A549 (cell line): ENCODE measurements at regions not wholly inside any gene's neighbourhood (a gene's known extent, or its start where the extent isn't known, plus 50 kb on each side); places are given as distances from the start of the nearest gene placed in this dataset.

Source experiments
- ATAC-seq, 2 experiments: fragments of 200-7000 bp in 1 of 2; fragments of >200 bp in 1 of 2; cut with Nextera tagmentation in 1 of 2; cut with Tn5 transposase in 1 of 2; 3 replicates each; pipeline versions ENCODE4 v1.8.0 to v1.9.1; 2018 to 2020; ENCODE audit warnings: mild to moderate bottlenecking in 1 of 2, moderate library complexity in 1 of 2
- CTCF ChIA-PET: fragments of 300-600 bp; sonication (Branson Sonifier 250); formaldehyde crosslinking; extraction: SDS; loops from one replicate; lab custom pipeline; 2021; ENCODE audit warnings: antibody characterized with exemption, inconsistent platforms; lab: Yijun Ruan, JAX
- POLR2A ChIA-PET: fragments of 350-600 bp; formaldehyde crosslinking; extraction: SDS; loops from one replicate; lab custom pipeline; 2021; ENCODE audit warnings: antibody characterized with exemption, inconsistent platforms; lab: Yijun Ruan, JAX
- DNase-seq, 2 experiments: peaks; one replicate each; pipeline versions ENCODE4 v3.0.0 to v3.0.0-alpha.2; 2011 to 2016; ENCODE audit warnings: low read depth in 1 of 2, low spot score in 1 of 2
- FAIRE-seq: peaks from 2 replicates; lab custom pipeline; 2011; peaks lifted over from hg19 to GRCh38; lab: Jason Lieb, UNC
- H3K27ac ChIP-seq, 2 experiments: fragments of >200 bp; sonication (Bioruptor Twin); formaldehyde crosslinking; 3 replicates each; pipeline ENCODE4 v1.5.1; 2016 to 2017
- H3K4me1 ChIP-seq: fragments of >200 bp; sonication (Bioruptor Twin); formaldehyde crosslinking; 3 replicates; pipeline ENCODE4 v1.6.1; 2016
- H3K4me2 ChIP-seq: fragments of >200 bp; sonication (Bioruptor Twin); formaldehyde crosslinking; 3 replicates; pipeline ENCODE4 v1.6.1; 2016
- H3K4me3 ChIP-seq: fragments of >200 bp; sonication (Bioruptor Twin); formaldehyde crosslinking; 3 replicates; pipeline ENCODE4 v1.5.1; 2016
- H3K9me3 ChIP-seq: fragments of >200 bp; sonication (Bioruptor Twin); formaldehyde crosslinking; 3 replicates; pipeline ENCODE4 v1.6.1; 2016
- BHLHE40 ChIP-seq: IDR thresholded peaks from 2 replicates; pipeline ENCODE4 v1.6.1; 2012; ENCODE audit warnings: low read depth, low read length, inconsistent platforms
- CBX2 ChIP-seq: fragments of 200-600 bp; sonication (generic); IDR thresholded peaks from 2 replicates; pipeline ENCODE4 v1.6.1; 2016; ENCODE audit warnings: low read depth, mild to moderate bottlenecking, borderline replicate concordance
- ESRRA ChIP-seq: fragments of 150-350 bp; IDR thresholded peaks from 2 replicates; pipeline ENCODE4 v1.6.1; 2014; ENCODE audit warnings: mild to moderate bottlenecking, low read length, borderline replicate concordance
- FOSB ChIP-seq: fragments of 250-450 bp; sonication (Bioruptor Pico); IDR thresholded peaks from 2 replicates; pipeline ENCODE4 v1.5.0; 2020; ENCODE audit warnings: mild to moderate bottlenecking, moderate library complexity
- FOXS1 ChIP-seq: fragments of 250-450 bp; sonication (Bioruptor Pico); IDR thresholded peaks from 2 replicates; pipeline ENCODE4 v1.5.0; 2020; ENCODE audit warnings: mild to moderate bottlenecking, moderate library complexity
- JUNB ChIP-seq: fragments of >200 bp; sonication (Bioruptor Twin); formaldehyde crosslinking; IDR thresholded peaks from 2 replicates; pipeline ENCODE4 v1.6.1; 2016
- KDM1A ChIP-seq: fragments of 200-600 bp; sonication (generic); IDR thresholded peaks from 2 replicates; pipeline ENCODE4 v1.6.1; 2016; ENCODE audit warnings: low read depth, mild to moderate bottlenecking
- KDM5A ChIP-seq: fragments of 200-600 bp; sonication (generic); IDR thresholded peaks from 2 replicates; pipeline ENCODE4 v1.6.1; 2016; ENCODE audit warnings: antibody characterized with exemption, mild to moderate bottlenecking
- MAFK ChIP-seq: fragments of 450-650 bp; IDR thresholded peaks from 2 replicates; pipeline ENCODE4 v1.6.1; 2014; ENCODE audit not compliant: partially characterized antibody
- MAZ ChIP-seq: fragments of 150-350 bp; IDR thresholded peaks from 2 replicates; pipeline ENCODE4 v1.6.1; 2014; ENCODE audit warnings: antibody characterized with exemption, low read depth, low read length, borderline replicate concordance
- MYC ChIP-seq: IDR thresholded peaks from 2 replicates; pipeline ENCODE4 v1.6.1; 2012; ENCODE audit warnings: mild to moderate bottlenecking, inconsistent platforms, low read length, improper control_type of control experiment, borderline replicate concordance
- PHF8 ChIP-seq: fragments of 200-600 bp; sonication (generic); IDR thresholded peaks from 2 replicates; pipeline ENCODE4 v1.6.1; 2016; ENCODE audit warnings: low read depth, mild to moderate bottlenecking, antibody characterized with exemption, moderate library complexity, borderline replicate concordance
- POLR2A ChIP-seq: IDR thresholded peaks from 2 replicates; pipeline ENCODE4 v1.6.1; 2012; ENCODE audit warnings: mild to moderate bottlenecking, low read length
- RAD21 ChIP-seq, 2 experiments: fragments of >200 bp in 1 of 2; sonication (Bioruptor Twin) in 1 of 2; formaldehyde crosslinking in 1 of 2; IDR thresholded peaks in 1 of 2; conservative IDR thresholded peaks in 1 of 2; 2 replicates in 1 of 2; 3 replicates in 1 of 2; pipeline ENCODE4 v1.6.1; 2012 to 2018; ENCODE audit warnings: inconsistent platforms in 1 of 2
- RARB ChIP-seq: fragments of 250-450 bp; sonication (Bioruptor Pico); IDR thresholded peaks from 2 replicates; pipeline ENCODE4 v1.8.0; 2021; ENCODE audit warnings: mild to moderate bottlenecking, moderate library complexity
- SMC3 ChIP-seq: fragments of >200 bp; sonication (Bioruptor Twin); formaldehyde crosslinking; IDR thresholded peaks from 3 replicates; pipeline ENCODE4 v1.6.1; 2018; ENCODE audit warnings: inconsistent platforms
- TFCP2L1 ChIP-seq: fragments of 250-450 bp; sonication (Bioruptor Pico); IDR thresholded peaks from 2 replicates; pipeline ENCODE4 v1.5.0; 2021; ENCODE audit warnings: mild to moderate bottlenecking
- ZC3H11A ChIP-seq: fragments of 450-650 bp; IDR thresholded peaks from 2 replicates; pipeline ENCODE4 v1.6.1; 2014; ENCODE audit warnings: antibody characterized with exemption, mild to moderate bottlenecking
- WGBS: methylation state at CpG from one replicate; pipeline ENCODE4 v1.1.6; 2017; ENCODE audit errors: missing lambda C conversion rate; 5-methylcytosine and 5-hydroxymethylcytosine counted together
- TF ChIP-seq, protein P1 (sequence below): fragments of 200-600 bp; sonication (generic); IDR thresholded peaks from 2 replicates; pipeline ENCODE4 v1.6.1; 2016; ENCODE audit warnings: antibody characterized with exemption, mild to moderate bottlenecking, moderate library complexity
- TF ChIP-seq, protein P2 (sequence below): fragments of 150-350 bp; IDR thresholded peaks from 2 replicates; pipeline ENCODE4 v1.6.1; 2014; ENCODE audit warnings: low read depth, mild to moderate bottlenecking, low read length

- CTCF ChIA-PET, result no interaction called here
These were observed 187.8 kb upstream of the GAS1 start for GRCh38 chr9:87135074-87135473.

GRCh38 chr9:87137718-87138117, 190.4 kb upstream of the GAS1 start:
- Histone ChIP-seq H3K4me2 (no peak overlapping the region), H3K4me3 (no peak overlapping the region), H3K27ac (no peak overlapping the region), H3K9me3 (no peaks in the 10 kb centered on the region), H3K4me1 (no peaks in the 10 kb centered on the region)
- WGBS, result 18% methylated on average over 4 of the region's 4 CpGs
- FAIRE-seq, result no peak
- TF ChIP-seq JUNB, result no peak
- POLR2A ChIA-PET, result no interaction called here
- no peak for ATAC-seq
- no peak for DNase-seq
- CTCF ChIA-PET, result interaction anchor here (1.3 kb wide), 1 partner anchor 278 kb away, joined by 3 read pairs; no protein-coding TSS in a partner anchor

More at GRCh38 chr9:87135074-87135473, 187.8 kb upstream of the GAS1 start:
- H3K4me3 ChIP-seq, result no peak overlapping the region
- no peak overlapping the region for H3K4me2 ChIP-seq
- no peak for ATAC-seq
- POLR2A ChIA-PET, result no interaction called here
- TF ChIP-seq BHLHE40 (no peak), MAZ (no peak), TFCP2L1 (CRISPR knock-in tag) (no peak), FOSB (no peak), ZC3H11A (no peak), CBX2 (no peak), FOXS1 (CRISPR knock-in tag) (no peak), KDM1A (no peak), MYC (no peak), KDM5A (no peak), POLR2A (no peak), ESRRA (no peak), RAD21 (conservative IDR thresholded peaks at IDR 0.05 in 1 of 2, IDR thresholded peaks at IDR 0.05 in 1 of 2) (no peak), MAFK (no peak), SMC3 (no peak), RARB (CRISPR knock-in tag) (no peak), PHF8 (no peak), JUNB (no peak)
- TF ChIP-seq, protein P1, sequence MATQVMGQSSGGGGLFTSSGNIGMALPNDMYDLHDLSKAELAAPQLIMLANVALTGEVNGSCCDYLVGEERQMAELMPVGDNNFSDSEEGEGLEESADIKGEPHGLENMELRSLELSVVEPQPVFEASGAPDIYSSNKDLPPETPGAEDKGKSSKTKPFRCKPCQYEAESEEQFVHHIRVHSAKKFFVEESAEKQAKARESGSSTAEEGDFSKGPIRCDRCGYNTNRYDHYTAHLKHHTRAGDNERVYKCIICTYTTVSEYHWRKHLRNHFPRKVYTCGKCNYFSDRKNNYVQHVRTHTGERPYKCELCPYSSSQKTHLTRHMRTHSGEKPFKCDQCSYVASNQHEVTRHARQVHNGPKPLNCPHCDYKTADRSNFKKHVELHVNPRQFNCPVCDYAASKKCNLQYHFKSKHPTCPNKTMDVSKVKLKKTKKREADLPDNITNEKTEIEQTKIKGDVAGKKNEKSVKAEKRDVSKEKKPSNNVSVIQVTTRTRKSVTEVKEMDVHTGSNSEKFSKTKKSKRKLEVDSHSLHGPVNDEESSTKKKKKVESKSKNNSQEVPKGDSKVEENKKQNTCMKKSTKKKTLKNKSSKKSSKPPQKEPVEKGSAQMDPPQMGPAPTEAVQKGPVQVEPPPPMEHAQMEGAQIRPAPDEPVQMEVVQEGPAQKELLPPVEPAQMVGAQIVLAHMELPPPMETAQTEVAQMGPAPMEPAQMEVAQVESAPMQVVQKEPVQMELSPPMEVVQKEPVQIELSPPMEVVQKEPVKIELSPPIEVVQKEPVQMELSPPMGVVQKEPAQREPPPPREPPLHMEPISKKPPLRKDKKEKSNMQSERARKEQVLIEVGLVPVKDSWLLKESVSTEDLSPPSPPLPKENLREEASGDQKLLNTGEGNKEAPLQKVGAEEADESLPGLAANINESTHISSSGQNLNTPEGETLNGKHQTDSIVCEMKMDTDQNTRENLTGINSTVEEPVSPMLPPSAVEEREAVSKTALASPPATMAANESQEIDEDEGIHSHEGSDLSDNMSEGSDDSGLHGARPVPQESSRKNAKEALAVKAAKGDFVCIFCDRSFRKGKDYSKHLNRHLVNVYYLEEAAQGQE, result no peak
- TF ChIP-seq, protein P2, sequence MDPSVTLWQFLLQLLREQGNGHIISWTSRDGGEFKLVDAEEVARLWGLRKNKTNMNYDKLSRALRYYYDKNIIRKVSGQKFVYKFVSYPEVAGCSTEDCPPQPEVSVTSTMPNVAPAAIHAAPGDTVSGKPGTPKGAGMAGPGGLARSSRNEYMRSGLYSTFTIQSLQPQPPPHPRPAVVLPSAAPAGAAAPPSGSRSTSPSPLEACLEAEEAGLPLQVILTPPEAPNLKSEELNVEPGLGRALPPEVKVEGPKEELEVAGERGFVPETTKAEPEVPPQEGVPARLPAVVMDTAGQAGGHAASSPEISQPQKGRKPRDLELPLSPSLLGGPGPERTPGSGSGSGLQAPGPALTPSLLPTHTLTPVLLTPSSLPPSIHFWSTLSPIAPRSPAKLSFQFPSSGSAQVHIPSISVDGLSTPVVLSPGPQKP, result no peak
- WGBS, result 25% methylated on average over 2 of the region's 2 CpGs
- DNase-seq, result no peak
- no peaks in the 10 kb centered on the region for H3K9me3 ChIP-seq
- no peak overlapping the region for H3K27ac ChIP-seq
- FAIRE-seq, result no peak
- H3K4me1 ChIP-seq, result no peaks in the 10 kb centered on the region
